OCI-LY7 (cell line): ENCODE measurements at regions not wholly inside any gene's neighbourhood (a gene's known extent, or its start where the extent isn't known, plus 50 kb on each side); places are given as distances from the start of the nearest gene placed in this dataset.

ENCODE experiments used
- BruUV-seq: library from RNA; stranded (reverse); fragments of 400-500 nt; replicated peaks from 2 replicates; lab custom pipeline; 2021; lab: Mats Ljungman, UMichigan
- CTCF ChIA-PET: fragments of 300-600 bp; sonication (Branson Sonifier 250); formaldehyde crosslinking; loops from one replicate; lab custom pipeline; 2022; ENCODE audit warnings: antibody characterized with exemption; ENCODE audit not compliant: unreplicated experiment; lab: Charles Lee
- POLR2A ChIA-PET: fragments of 300-600 bp; sonication (Branson Sonifier 250); formaldehyde crosslinking; loops from one replicate; lab custom pipeline; 2022; ENCODE audit warnings: antibody characterized with exemption; lab: Charles Lee
- DNase-seq: peaks from one replicate; pipeline ENCODE4 v3.0.0-alpha.2; 2015; ENCODE audit warnings: low spot score
- H2AFZ ChIP-seq: fragments of 200-600 bp; sonication (generic), shearing (Covaris generic); 2 replicates; pipeline ENCODE4 v1.6.1; 2014; ENCODE audit warnings: mild to moderate bottlenecking, antibody characterized with exemption, low read length, moderate library complexity
- H3K27ac ChIP-seq: fragments of 200-600 bp; sonication (generic); 2 replicates; pipeline ENCODE4 v1.5.1; 2014; ENCODE audit warnings: mixed run types, low read depth, mild to moderate bottlenecking, moderate library complexity, low read length, inconsistent platforms; ENCODE audit not compliant: poor library complexity, severe bottlenecking
- H3K36me3 ChIP-seq: fragments of 200-600 bp; sonication (generic); 2 replicates; pipeline ENCODE4 v1.6.1; 2014; ENCODE audit warnings: mild to moderate bottlenecking, antibody characterized with exemption, low read length, moderate library complexity, mixed read lengths; ENCODE audit not compliant: insufficient read depth
- H3K4me1 ChIP-seq: fragments of 200-600 bp; sonication (generic); 2 replicates; pipeline ENCODE4 v1.5.1; 2014; ENCODE audit warnings: mild to moderate bottlenecking, low read length; ENCODE audit not compliant: insufficient read depth, poor library complexity, severe bottlenecking
- H3K4me2 ChIP-seq: fragments of 200-600 bp; sonication (generic); 2 replicates; pipeline ENCODE4 v1.6.1; 2014; ENCODE audit warnings: mild to moderate bottlenecking, low read length
- H3K4me3 ChIP-seq: fragments of 200-600 bp; sonication (generic); 2 replicates; pipeline ENCODE4 v1.5.1; 2014; ENCODE audit warnings: mild to moderate bottlenecking, low read depth, low read length; ENCODE audit not compliant: poor library complexity, severe bottlenecking
- H3K79me2 ChIP-seq: fragments of 200-600 bp; sonication (generic); 2 replicates; pipeline ENCODE4 v1.6.1; 2016; ENCODE audit warnings: low read depth, mild to moderate bottlenecking, low read length, moderate library complexity, mixed read lengths; ENCODE audit not compliant: insufficient read depth
- H3K9me2 ChIP-seq: fragments of 200-600 bp; sonication (generic); 2 replicates; pipeline ENCODE4 v1.6.1; 2016; ENCODE audit warnings: mild to moderate bottlenecking, low read length, mixed read lengths; ENCODE audit not compliant: insufficient read depth
- H3K9me3 ChIP-seq: fragments of 200-600 bp; sonication (generic); 2 replicates; pipeline ENCODE4 v1.6.1; 2014; ENCODE audit warnings: mild to moderate bottlenecking, mixed run types, low read length, mixed read lengths
- H4K20me1 ChIP-seq: fragments of 200-600 bp; sonication (generic); 2 replicates; pipeline ENCODE4 v1.6.1; 2014; ENCODE audit warnings: mild to moderate bottlenecking, antibody characterized with exemption, low read length, moderate library complexity, mixed read lengths; ENCODE audit not compliant: insufficient read depth
- EZH2phosphoT487 ChIP-seq: fragments of 200-600 bp; sonication (generic); IDR thresholded peaks from 2 replicates; pipeline ENCODE4 v1.6.1; 2018; ENCODE audit warnings: low read depth, borderline replicate concordance, mild to moderate bottlenecking, mixed run types, antibody characterized with exemption, low read length, moderate library complexity, mixed read lengths
- intact Hi-C: fragments of 100-400 bp; cut with micrococcal nuclease; formaldehyde crosslinking; loops from one replicate; pipeline ENCODE4 v1.10.0; 2022; ENCODE audit not compliant: unreplicated experiment
- TF ChIP-seq, protein P1 (sequence below): fragments of 200-600 bp; sonication (generic); conservative IDR thresholded peaks from 2 replicates; pipeline ENCODE4 v1.5.1; 2014; ENCODE audit warnings: mild to moderate bottlenecking, antibody characterized with exemption, low read length, moderate library complexity, mixed read lengths

DNA sequence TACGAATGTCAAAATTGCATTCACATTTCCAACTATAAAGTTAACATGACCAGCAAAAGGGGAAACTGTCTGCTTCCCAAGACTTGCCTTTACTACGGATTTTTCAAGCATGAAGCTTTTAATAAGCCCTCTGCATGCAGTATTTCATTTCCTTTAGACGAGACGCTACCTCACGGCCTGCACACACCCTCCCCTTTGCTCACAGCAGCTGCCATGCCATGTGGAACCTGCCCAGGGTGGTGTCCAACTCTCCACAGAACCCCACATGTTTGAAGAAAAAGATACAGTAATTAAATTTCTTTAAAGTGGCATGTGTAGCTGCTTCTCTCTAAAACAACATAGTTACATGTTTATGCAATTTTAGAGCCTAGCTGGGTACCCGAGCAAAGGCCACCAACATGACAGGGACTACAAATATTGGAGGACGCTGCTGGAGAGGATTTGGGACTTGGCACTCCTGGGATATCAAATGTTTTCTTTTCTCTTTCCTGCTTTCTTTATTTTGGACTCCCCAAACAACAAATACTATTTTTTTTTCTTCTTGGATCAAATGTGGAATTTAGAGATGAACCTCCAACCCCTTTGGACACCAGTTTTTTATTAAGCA, 256.9 kb upstream of the PCSK5 start:
- no peaks in the 10 kb centered on the region for H3K36me3 ChIP-seq
- no peak for TF ChIP-seq EZH2phosphoT487
- TF ChIP-seq, protein P1, sequence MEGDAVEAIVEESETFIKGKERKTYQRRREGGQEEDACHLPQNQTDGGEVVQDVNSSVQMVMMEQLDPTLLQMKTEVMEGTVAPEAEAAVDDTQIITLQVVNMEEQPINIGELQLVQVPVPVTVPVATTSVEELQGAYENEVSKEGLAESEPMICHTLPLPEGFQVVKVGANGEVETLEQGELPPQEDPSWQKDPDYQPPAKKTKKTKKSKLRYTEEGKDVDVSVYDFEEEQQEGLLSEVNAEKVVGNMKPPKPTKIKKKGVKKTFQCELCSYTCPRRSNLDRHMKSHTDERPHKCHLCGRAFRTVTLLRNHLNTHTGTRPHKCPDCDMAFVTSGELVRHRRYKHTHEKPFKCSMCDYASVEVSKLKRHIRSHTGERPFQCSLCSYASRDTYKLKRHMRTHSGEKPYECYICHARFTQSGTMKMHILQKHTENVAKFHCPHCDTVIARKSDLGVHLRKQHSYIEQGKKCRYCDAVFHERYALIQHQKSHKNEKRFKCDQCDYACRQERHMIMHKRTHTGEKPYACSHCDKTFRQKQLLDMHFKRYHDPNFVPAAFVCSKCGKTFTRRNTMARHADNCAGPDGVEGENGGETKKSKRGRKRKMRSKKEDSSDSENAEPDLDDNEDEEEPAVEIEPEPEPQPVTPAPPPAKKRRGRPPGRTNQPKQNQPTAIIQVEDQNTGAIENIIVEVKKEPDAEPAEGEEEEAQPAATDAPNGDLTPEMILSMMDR: no peak
- H3K4me1 ChIP-seq: peaks cover 27% of the 10 kb centered on the region
- no peaks in the 10 kb centered on the region for H3K9me2 ChIP-seq
- ChIA-PET CTCF (no interaction called here), POLR2A (no interaction called here)
- H3K27ac ChIP-seq: no peak overlapping the region
- peak overlapping the region; percentile 0; the same call in 1 of the 2 replicates for H3K4me2 ChIP-seq
- H4K20me1 ChIP-seq: no peaks in the 10 kb centered on the region
- intact Hi-C loops: no loop called here
- H3K79me2 ChIP-seq: no peaks in the 10 kb centered on the region
- DNase-seq: peak; percentile 28
- H3K4me3 ChIP-seq: no peak overlapping the region
- no peaks in the 10 kb centered on the region for H3K9me3 ChIP-seq
- BruUV-seq: no TSS peak
- peak overlapping the region; percentile 59; the same call in 1 of the 2 replicates for H2AFZ ChIP-seq

DNA sequence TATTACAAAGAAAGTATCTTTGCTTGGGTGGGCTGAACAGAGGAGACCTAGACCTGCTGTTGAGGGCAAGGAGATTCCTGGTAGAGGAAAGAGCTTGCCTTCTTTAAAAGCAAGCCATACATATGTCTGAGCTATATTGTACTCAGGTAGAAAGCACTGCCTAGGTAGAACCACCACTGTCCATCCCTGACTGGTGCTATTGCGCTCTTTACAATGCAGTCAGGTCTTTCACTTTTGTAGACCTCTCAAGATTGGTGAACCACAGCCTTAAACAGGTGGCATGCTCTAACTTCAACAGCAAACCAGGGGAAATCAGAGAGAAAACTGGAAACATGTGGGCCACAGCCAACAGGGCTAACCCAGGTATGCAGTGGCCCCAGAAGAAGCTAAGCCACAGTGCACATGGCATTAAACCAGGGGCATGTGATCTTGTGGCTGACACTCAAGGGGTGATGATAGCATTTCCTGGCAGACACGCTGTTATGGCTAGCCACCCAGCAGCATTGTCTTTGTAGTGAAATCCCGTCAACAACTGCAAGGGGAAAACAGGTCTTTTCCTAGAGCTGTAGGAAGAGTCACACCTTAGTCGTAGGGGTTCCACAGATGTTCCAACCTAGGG, 253.9 kb upstream of the PCSK5 start:
- H3K9me2 ChIP-seq: no peaks in the 10 kb centered on the region
- peaks cover 42% of the 10 kb centered on the region for H3K4me1 ChIP-seq
- no peaks in the 10 kb centered on the region for H3K9me3 ChIP-seq
- H3K36me3 ChIP-seq: no peaks in the 10 kb centered on the region
- H3K4me3 ChIP-seq: no peak overlapping the region
- no peaks in the 10 kb centered on the region for H4K20me1 ChIP-seq
- ChIA-PET POLR2A (no interaction called here), CTCF (no interaction called here)
- intact Hi-C loops: no loop called here
- H3K4me2 ChIP-seq: no peak overlapping the region
- no peaks in the 10 kb centered on the region for H3K79me2 ChIP-seq
- BruUV-seq: no TSS peak
- no peak overlapping the region for H2AFZ ChIP-seq
- H3K27ac ChIP-seq: no peak overlapping the region
- no peak for DNase-seq
- no peak for TF ChIP-seq EZH2phosphoT487
- TF ChIP-seq, protein P1: no peak

DNA sequence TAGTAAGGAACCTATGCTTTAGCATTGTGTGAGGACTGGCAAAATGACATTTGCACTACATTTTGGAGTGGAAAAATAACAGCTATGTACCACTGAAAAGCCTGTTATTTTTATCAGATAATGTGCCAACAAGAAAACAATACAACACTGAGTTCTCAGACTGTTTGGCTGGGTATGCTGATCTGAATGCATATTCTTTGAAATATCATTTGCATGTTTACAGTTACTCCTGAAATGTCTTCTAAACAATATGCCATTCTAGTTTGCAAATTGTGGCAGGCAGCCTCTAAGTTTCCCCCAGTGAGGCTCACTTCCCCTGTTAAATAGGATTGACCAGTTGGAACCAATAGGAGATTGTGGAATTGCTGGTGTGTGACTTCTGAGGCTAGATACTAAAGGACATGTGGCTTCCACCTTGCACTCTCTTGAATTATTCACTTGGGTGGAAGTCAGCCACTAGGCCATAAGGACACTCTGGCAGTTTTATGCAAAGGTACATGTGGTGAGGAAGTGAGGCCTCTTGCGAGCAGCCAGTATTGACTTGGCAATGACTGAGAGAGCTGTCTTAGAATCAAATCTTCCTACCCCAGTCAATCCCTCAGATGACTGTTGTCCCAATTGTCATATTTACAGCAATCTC, 250.4 kb upstream of the PCSK5 start:
- CTCF ChIA-PET: no interaction called here
- Histone ChIP-seq H3K36me3 (no peaks in the 10 kb centered on the region), H4K20me1 (no peaks in the 10 kb centered on the region), H3K79me2 (no peaks in the 10 kb centered on the region), H3K27ac (no peak overlapping the region), H3K9me2 (no peaks in the 10 kb centered on the region), H3K4me3 (no peak overlapping the region), H3K9me3 (no peaks in the 10 kb centered on the region), H3K4me2 (peak overlapping the region; percentile 13; the same call in 1 of the 2 replicates), H2AFZ (peak overlapping the region; percentile 56), H3K4me1 (peaks cover 27% of the 10 kb centered on the region)
- intact Hi-C loops: no loop called here
- TF ChIP-seq EZH2phosphoT487: no peak
- TF ChIP-seq, protein P1: no peak
- BruUV-seq: no TSS peak
- peak; percentile 56 for DNase-seq
- POLR2A ChIA-PET: no interaction called here
